Suppressor macrophage treated with lipopolysaccharide for 4 hours (primary cell): ENCODE measurements at regions not wholly inside any gene's neighbourhood (a gene's known extent, or its start where the extent isn't known, plus 50 kb on each side); places are given as distances from the start of the nearest gene placed in this dataset.
A peak's percentile ranks its signal among the peaks of the same experiment; 100 is the strongest.
"Not testable (repeated sequence)": the region's sequence is repeated elsewhere in the genome, so short reads cannot be mapped to it uniquely, and the experiment has no call there.

Experiments
- DNase-seq: peaks from one replicate; pipeline ENCODE4 v3.0.0-alpha.2; 2020

- DNase-seq: no peak
These were observed 406.9 kb downstream of the TMEM114 start for GRCh38 chr16:8183176-8184099.

GRCh38 chr16:8182761-8183160, 407.6 kb downstream of the TMEM114 start:
- no peak for DNase-seq

- no peak for DNase-seq
These were observed 410.7 kb downstream of the TMEM114 start for GRCh38 chr16:8179615-8180014.

- no peak for DNase-seq
These were observed 412.0 kb downstream of the TMEM114 start for GRCh38 chr16:8178271-8178670.

- no peak for DNase-seq
These were observed 414.9 kb downstream of the TMEM114 start for GRCh38 chr16:8175411-8175810.

GRCh38 chr16:8173111-8173644, 417.1 kb downstream of the TMEM114 start:
- peak; percentile 80 for DNase-seq

GRCh38 chr16:8172551-8172950, 417.8 kb downstream of the TMEM114 start:
- DNase-seq: no peak

GRCh38 chr16:8168016-8168415, 422.3 kb downstream of the TMEM114 start:
- peak; percentile 16 for DNase-seq

- DNase-seq: no peak
These were observed 422.9 kb downstream of the TMEM114 start for GRCh38 chr16:8167436-8167835.

- DNase-seq: no peak
These were observed 432.3 kb downstream of the TMEM114 start for GRCh38 chr16:8158051-8158450.

- DNase-seq: no peak
These were observed 435.0 kb downstream of the TMEM114 start for GRCh38 chr16:8155275-8155674.

GRCh38 chr16:8146256-8147012, 443.9 kb downstream of the TMEM114 start:
- DNase-seq: no peak

- no peak for DNase-seq
These were observed 451.6 kb downstream of the TMEM114 start for GRCh38 chr16:8138666-8139065.

GRCh38 chr16:8137606-8138005, 452.7 kb downstream of the TMEM114 start:
- DNase-seq: no peak

- DNase-seq: no peak
These were observed 460.1 kb downstream of the TMEM114 start for GRCh38 chr16:8130197-8130596.

- DNase-seq: no peak
These were observed 463.2 kb downstream of the TMEM114 start for GRCh38 chr16:8127070-8127469.

GRCh38 chr16:8126313-8126712, 464.0 kb downstream of the TMEM114 start:
- DNase-seq: no peak

- DNase-seq: no peak
These were observed 470.3 kb downstream of the TMEM114 start for GRCh38 chr16:8120001-8120400.

- DNase-seq: no peak
These were observed 474.5 kb downstream of the TMEM114 start for GRCh38 chr16:8115814-8116213.

- not testable (repeated sequence) for DNase-seq
These were observed 475.4 kb downstream of the TMEM114 start for GRCh38 chr16:8114941-8115340.

GRCh38 chr16:8113843-8114242, 476.5 kb downstream of the TMEM114 start:
- no peak for DNase-seq

GRCh38 chr16:8110572-8111514, 479.5 kb downstream of the TMEM114 start:
- DNase-seq: no peak
